Choroid plexus epithelial cell (primary cell): ENCODE measurements at regions not wholly inside any gene's neighbourhood (a gene's known extent, or its start where the extent isn't known, plus 50 kb on each side); places are given as distances from the start of the nearest gene placed in this dataset.

Source experiments
- DNase-seq: peaks from one replicate; pipeline ENCODE4 v3.0.0-alpha.2; 2010; ENCODE audit warnings: low read depth
- H3K4me3 ChIP-seq: 2 replicates; pipeline ENCODE4 v1.5.1; 2011; ENCODE audit warnings: low read depth, mild to moderate bottlenecking, control low read depth, low read length, moderate library complexity
- CTCF ChIP-seq: conservative IDR thresholded peaks from 2 replicates; pipeline ENCODE4 v1.5.1; 2011; ENCODE audit warnings: low read depth, mild to moderate bottlenecking, control low read depth, inconsistent platforms, low read length, moderate library complexity

DNA sequence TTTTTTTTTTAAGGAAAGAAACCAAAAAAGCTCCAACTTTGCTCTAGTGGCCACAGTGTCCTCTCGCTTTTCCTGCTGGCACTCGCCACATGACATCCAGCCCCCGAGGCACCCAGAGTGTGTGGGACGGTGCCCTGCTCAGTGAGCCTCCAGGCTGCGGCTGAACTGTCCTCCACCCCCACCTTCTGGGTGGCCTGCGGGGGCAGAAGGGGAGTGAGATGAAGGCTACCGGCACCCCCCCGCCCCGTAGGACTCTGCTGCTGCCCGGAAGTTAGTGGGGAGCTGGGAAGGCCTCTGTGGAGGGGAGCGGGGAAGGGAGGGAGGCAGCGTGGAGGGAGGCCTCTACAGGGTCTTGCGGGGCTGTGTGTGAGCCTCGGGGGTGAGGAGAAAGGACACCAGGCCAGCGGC, 264.4 kb downstream of the CTTN start:
- H3K4me3 ChIP-seq = no peak overlapping the region
- DNase-seq = no peak
- no peak for TF ChIP-seq CTCF

DNA sequence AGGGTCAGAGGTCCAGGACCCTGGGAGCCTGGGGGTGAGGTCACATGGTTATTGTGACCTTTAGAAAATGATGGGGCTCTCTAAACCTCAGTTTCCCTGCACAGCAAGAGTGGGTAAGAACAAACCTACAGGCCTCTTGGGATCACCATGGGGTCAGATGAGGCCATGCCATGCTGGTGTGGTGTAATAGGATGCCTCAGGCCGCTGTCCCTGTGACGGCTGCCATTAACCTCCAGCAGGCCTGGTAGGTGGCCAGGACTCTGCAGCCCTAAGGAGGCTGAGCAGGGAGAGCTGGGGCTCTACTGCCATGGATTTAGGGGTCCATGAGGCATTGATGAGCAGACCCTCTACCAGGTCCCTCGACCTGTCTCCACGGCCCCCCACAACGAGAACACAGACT, 265.5 kb downstream of the CTTN start:
- no peak for TF ChIP-seq CTCF
- H3K4me3 ChIP-seq = no peak overlapping the region
- no peak for DNase-seq

DNA sequence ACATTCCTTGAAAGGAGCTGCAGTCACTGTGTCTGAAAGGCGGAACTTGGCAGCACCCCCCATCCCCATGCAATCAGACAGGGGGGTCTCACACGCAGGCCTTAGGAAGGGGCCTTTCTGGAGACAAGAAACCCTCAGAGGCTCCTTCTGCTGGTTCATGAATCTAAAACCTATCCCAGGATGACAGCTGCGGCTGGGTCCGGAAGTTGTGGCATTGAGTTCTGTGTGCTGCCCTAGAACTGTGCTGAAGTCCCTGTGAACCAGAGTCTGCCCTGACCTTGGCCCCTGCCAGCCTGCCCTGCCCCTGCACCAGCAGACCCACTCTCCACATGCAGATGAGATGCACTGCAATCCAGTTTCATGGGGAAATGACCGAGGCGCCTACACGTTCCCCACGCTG, 268.0 kb downstream of the CTTN start:
- no peak for TF ChIP-seq CTCF
- no peak overlapping the region for H3K4me3 ChIP-seq
- DNase-seq = no peak

- DNase-seq = no peak
- no peak overlapping the region for H3K4me3 ChIP-seq
- TF ChIP-seq CTCF = no peak
These were observed 269.4 kb downstream of the CTTN start for GRCh38 chr11:70667767-70668166.

DNA sequence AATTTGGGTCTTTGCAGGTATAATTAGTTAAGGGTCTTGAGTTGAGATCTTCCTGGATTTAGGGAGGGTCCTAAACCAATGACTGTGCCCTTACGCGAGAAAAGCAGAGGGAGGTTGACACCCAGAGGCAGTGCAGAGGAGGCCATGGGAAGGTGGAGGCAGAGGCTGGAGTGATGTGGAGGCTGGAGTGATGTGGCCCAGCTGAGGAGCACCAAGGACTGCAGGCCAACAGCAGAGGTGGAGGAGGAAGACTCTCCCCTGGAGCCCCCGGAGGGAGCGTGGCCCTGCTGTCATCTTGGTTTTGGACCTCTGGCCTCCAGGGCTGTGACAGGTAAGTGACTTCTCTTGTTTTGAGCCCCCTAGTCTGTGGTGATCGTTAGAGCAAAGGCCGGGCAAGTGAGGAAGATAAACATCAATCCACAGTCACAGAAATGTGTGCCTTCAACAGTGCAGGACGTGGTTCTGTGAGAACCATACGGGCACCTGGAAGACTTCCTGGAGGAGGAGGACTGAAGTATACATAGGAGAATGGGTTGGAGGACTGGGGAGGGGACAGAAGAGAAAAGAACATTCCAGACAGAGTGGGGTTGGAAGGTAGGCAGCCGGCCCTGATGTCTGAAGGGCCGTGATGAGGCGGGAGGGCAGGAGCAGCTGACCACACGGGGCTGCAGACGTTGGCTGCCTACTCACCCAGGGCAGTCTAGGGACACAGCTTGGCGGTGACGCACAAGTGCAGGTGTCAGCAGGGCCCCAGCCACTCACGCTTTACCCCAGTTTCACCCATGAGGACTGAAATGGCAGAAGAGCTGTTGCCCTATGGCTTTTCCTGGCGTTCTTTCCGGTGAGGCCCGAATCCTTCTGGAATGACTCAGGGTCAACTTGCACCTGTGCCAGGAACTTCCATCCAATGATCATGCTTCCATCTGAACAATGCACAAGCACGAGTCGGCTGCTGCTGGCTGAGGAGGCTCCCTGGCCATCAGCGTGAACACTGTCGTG, 270.2 kb downstream of the CTTN start:
- no peak for TF ChIP-seq CTCF
- no peak overlapping the region for H3K4me3 ChIP-seq
- no peak for DNase-seq

DNA sequence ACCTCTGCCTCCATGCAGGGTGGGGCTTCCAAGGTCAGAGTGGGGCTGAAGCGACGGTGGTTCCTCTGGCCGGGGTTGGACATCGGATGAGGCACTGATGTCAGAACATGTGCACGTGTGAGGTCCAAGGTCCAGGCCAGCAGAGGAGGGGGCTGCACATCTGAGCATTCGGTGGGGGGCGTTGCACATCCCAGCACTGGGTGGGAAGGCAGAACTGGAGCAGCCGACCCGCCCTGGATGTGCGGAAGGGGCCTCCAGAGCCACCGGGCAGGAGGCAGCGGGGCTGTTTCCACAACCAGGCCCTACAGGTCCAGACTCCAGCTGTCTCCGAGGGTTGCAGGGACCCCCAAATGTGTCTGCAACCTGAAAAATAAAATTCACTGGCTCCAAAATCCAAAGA, 271.0 kb downstream of the CTTN start:
- TF ChIP-seq CTCF = no peak
- no peak overlapping the region for H3K4me3 ChIP-seq
- DNase-seq = no peak
